Gastroesophageal sphincter (tissue), 4 donors: ENCODE measurements at regions not wholly inside any gene's neighbourhood (a gene's known extent, or its start where the extent isn't known, plus 50 kb on each side); places are given as distances from the start of the nearest gene placed in this dataset.

Experiments used
- ATAC-seq: fragments of 150-250 bp; one replicate; pipeline ENCODE4 v1.9.1; 2016; ENCODE audit warnings: mild to moderate bottlenecking, moderate library complexity
- H3K27ac ChIP-seq, 4 donors: fragments of 200-600 bp; sonication (generic) in 3 of 4; 1 replicate in 3 of 4; 2 replicates in 1 of 4; pipeline ENCODE4 v1.5.1; 2016 to 2019
- H3K27me3 ChIP-seq: fragments of 200-600 bp; sonication (generic); one replicate; pipeline ENCODE4 v1.5.1; 2019
- H3K36me3 ChIP-seq, 2 donors: fragments of 200-600 bp; sonication (generic); one replicate each; pipeline ENCODE4 v1.5.1; 2019; ENCODE audit warnings: control low read depth in 1 of 2
- H3K4me1 ChIP-seq, 3 donors: fragments of 200-600 bp; sonication (generic); 1 replicate in 2 of 3; 2 replicates in 1 of 3; pipeline ENCODE4 v1.5.1; 2016 to 2019; ENCODE audit warnings: control low read depth in 2 of 3
- H3K4me3 ChIP-seq, 2 donors: fragments of 200-600 bp; sonication (generic); one replicate each; pipeline ENCODE4 v1.5.1; 2019; ENCODE audit warnings: mild to moderate bottlenecking in 1 of 2, moderate library complexity in 1 of 2
- H3K9me3 ChIP-seq, 3 donors: fragments of 200-600 bp; sonication (generic); one replicate each; pipeline ENCODE4 v1.5.1; 2017 to 2019; ENCODE audit warnings: control low read depth in 2 of 3
- CTCF ChIP-seq, 4 experiments: fragments of 200-600 bp in 2 of 4; fragments of 450-650 bp in 2 of 4; sonication (generic) in 1 of 4; IDR thresholded peaks; one replicate each; pipeline ENCODE4 v1.5.1; 2017 to 2019; ENCODE audit warnings: antibody characterized with exemption in 4 of 4, mild to moderate bottlenecking in 2 of 4, moderate library complexity in 2 of 4
- EP300 ChIP-seq: sonication (generic); formaldehyde crosslinking; IDR thresholded peaks from one replicate; pipeline ENCODE4 v1.6.1; 2017; ENCODE audit warnings: antibody characterized with exemption, mild to moderate bottlenecking
- POLR2A ChIP-seq, 2 donors: fragments of 450-650 bp; IDR thresholded peaks; one replicate each; pipeline ENCODE4 v1.6.1; 2017; ENCODE audit warnings: antibody characterized with exemption in 2 of 2, mild to moderate bottlenecking in 2 of 2, moderate library complexity in 1 of 2
- POLR2AphosphoS5 ChIP-seq: sonication (generic); formaldehyde crosslinking; IDR thresholded peaks from one replicate; pipeline ENCODE4 v1.6.1; 2017; ENCODE audit warnings: antibody characterized with exemption
- WGBS, 2 donors: methylation state at CpG; one replicate each; pipeline ENCODE4 v1.1.5; 2018; ENCODE audit warnings: low coverage in 1 of 2; 5-methylcytosine and 5-hydroxymethylcytosine counted together

GRCh38 chr2:2542316-2542715, 211.2 kb upstream of the MYT1L start:
- Histone ChIP-seq H3K27ac (no peak overlapping the region), H3K4me3 (no peak overlapping the region), H3K27me3 (no peaks in the 10 kb centered on the region), H3K36me3 (no peaks in the 10 kb centered on the region), H3K9me3 (no peaks in the 10 kb centered on the region), H3K4me1 (no peaks in the 10 kb centered on the region)
- ATAC-seq: no peak
- WGBS, 2 donors: no CpG with 5 or more reads among the region's 4 CpGs
- TF ChIP-seq POLR2A (IDR thresholded peaks at IDR 0.05) (no peak), CTCF (IDR thresholded peaks at IDR 0.05) (no peak), EP300 (no peak), POLR2AphosphoS5 (no peak)

GRCh38 chr2:2540406-2540805, 209.3 kb upstream of the MYT1L start:
- Histone ChIP-seq H3K36me3 (no peaks in the 10 kb centered on the region), H3K9me3 (no peaks in the 10 kb centered on the region), H3K27me3 (no peaks in the 10 kb centered on the region), H3K4me1 (no peaks in the 10 kb centered on the region), H3K27ac (no peak overlapping the region), H3K4me3 (no peak overlapping the region)
- no peak for ATAC-seq
- TF ChIP-seq POLR2A (IDR thresholded peaks at IDR 0.05) (no peak), EP300 (no peak), CTCF (IDR thresholded peaks at IDR 0.05) (no peak), POLR2AphosphoS5 (no peak)
- WGBS, 2 donors: 63 to 100% methylated on average over 4 to 5 of the region's 9 CpGs

- Histone ChIP-seq H3K27ac (no peak overlapping the region), H3K9me3 (no peaks in the 10 kb centered on the region), H3K27me3 (no peaks in the 10 kb centered on the region), H3K4me1 (no peaks in the 10 kb centered on the region), H3K4me3 (no peak overlapping the region), H3K36me3 (no peaks in the 10 kb centered on the region)
- 76 to 85% methylated on average over 5 to 10 of the region's 11 CpGs for WGBS, 2 donors
- ATAC-seq: no peak
- TF ChIP-seq CTCF (IDR thresholded peaks at IDR 0.05): no peak
- TF ChIP-seq POLR2AphosphoS5: no peak
- no peak for TF ChIP-seq EP300
- TF ChIP-seq POLR2A (IDR thresholded peaks at IDR 0.05): no peak
These were observed 205.5 kb upstream of the MYT1L start for GRCh38 chr2:2536416-2537056.

- H3K4me1 ChIP-seq: no peaks in the 10 kb centered on the region
- WGBS, 2 donors: 73 to 87% methylated on average over 3 of the region's 10 CpGs
- H3K4me3 ChIP-seq: no peak overlapping the region
- no peak overlapping the region for H3K27ac ChIP-seq
- no peaks in the 10 kb centered on the region for H3K36me3 ChIP-seq
- TF ChIP-seq CTCF (IDR thresholded peaks at IDR 0.05): no peak
- no peak for TF ChIP-seq POLR2AphosphoS5
- no peak for TF ChIP-seq EP300
- no peak for TF ChIP-seq POLR2A (IDR thresholded peaks at IDR 0.05)
- ATAC-seq: no peak
- H3K27me3 ChIP-seq: no peaks in the 10 kb centered on the region
- no peaks in the 10 kb centered on the region for H3K9me3 ChIP-seq
These were observed 199.3 kb upstream of the MYT1L start for GRCh38 chr2:2530334-2530733.

- Histone ChIP-seq H3K9me3 (no peaks in the 10 kb centered on the region), H3K4me1 (peaks cover 0 to 8% (median 2%) of the 10 kb centered on the region in 3 donors), H3K27ac (no peak overlapping the region), H3K36me3 (no peaks in the 10 kb centered on the region), H3K27me3 (no peaks in the 10 kb centered on the region), H3K4me3 (no peak overlapping the region)
- no peak for ATAC-seq
- no peak for TF ChIP-seq CTCF (IDR thresholded peaks at IDR 0.05)
- no peak for TF ChIP-seq POLR2AphosphoS5
- no peak for TF ChIP-seq POLR2A (IDR thresholded peaks at IDR 0.05)
- no peak for TF ChIP-seq EP300
- WGBS, 2 donors: 88 to 90% methylated on average over 6 to 15 of the region's 15 CpGs
These were observed 197.8 kb upstream of the MYT1L start for GRCh38 chr2:2528846-2529245.
